ENCODE measurements at regions not wholly inside any gene's neighbourhood (a gene's known extent, or its start where the extent isn't known, plus 50 kb on each side); places are given as distances from the start of the nearest gene placed in this dataset.
A peak's percentile ranks its signal among the peaks of the same experiment; 100 is the strongest.

GRCh38 chr1:60893136-60893930 is 189.0 kb upstream of the NFIA start:
- no peak for DNase-seq
- H3K4me3 Mint-ChIP-seq, result no peak overlapping the region
- H3K4me3 ChIP-seq (ENCODE audit: low read length), result no peak overlapping the region
- peaks cover 2% of the 10 kb centered on the region for H3K27me3 Mint-ChIP-seq (ENCODE audit: insufficient read depth)
- H3K9me3 ChIP-seq (ENCODE audit: control insufficient read depth, low read length), result no peaks in the 10 kb centered on the region
- H3K4me1 ChIP-seq (ENCODE audit: control insufficient read depth, insufficient read depth, low read length), result peaks cover 4% of the 10 kb centered on the region
- H3K36me3 ChIP-seq (ENCODE audit: control insufficient read depth, insufficient read depth, low read length), result no peaks in the 10 kb centered on the region
- peaks cover 48% of the 10 kb centered on the region for H3K4me1 Mint-ChIP-seq
- WGBS, 2 experiments (ENCODE audit: insufficient coverage in 1 of 2, insufficient read length in 1 of 2), result 67 to 70% methylated on average over 1 to 11 of the region's 11 CpGs
- no peak for TF ChIP-seq CTCF (conservative IDR thresholded peaks at IDR 0.05)
- no peak overlapping the region for H3K9ac ChIP-seq (ENCODE audit: extremely low read depth, low read length, poor library complexity, severe bottlenecking)
- H3K36me3 Mint-ChIP-seq (ENCODE audit: low read depth), result no peaks in the 10 kb centered on the region
- H3K27me3 ChIP-seq (ENCODE audit: control insufficient read depth, insufficient read depth, low read length, poor library complexity, severe bottlenecking), result peaks cover 10% of the 10 kb centered on the region
- H3K27ac ChIP-seq (ENCODE audit: low read depth, low read length), result peak overlapping the region; percentile 78
- no peak overlapping the region for H3K27ac Mint-ChIP-seq
- no peaks in the 10 kb centered on the region for H3K9me3 Mint-ChIP-seq

GRCh38 chr1:60891765-60892164 is 190.6 kb upstream of the NFIA start:
- H3K4me3 Mint-ChIP-seq, result no peak overlapping the region
- H3K36me3 ChIP-seq (ENCODE audit: control insufficient read depth, insufficient read depth, low read length), result no peaks in the 10 kb centered on the region
- H3K9me3 Mint-ChIP-seq, result no peaks in the 10 kb centered on the region
- peaks cover 57% of the 10 kb centered on the region for H3K4me1 Mint-ChIP-seq
- DNase-seq, result no peak
- H3K9me3 ChIP-seq (ENCODE audit: control insufficient read depth, low read length), result no peaks in the 10 kb centered on the region
- no peak overlapping the region for H3K9ac ChIP-seq (ENCODE audit: extremely low read depth, low read length, poor library complexity, severe bottlenecking)
- H3K36me3 Mint-ChIP-seq (ENCODE audit: low read depth), result no peaks in the 10 kb centered on the region
- no peaks in the 10 kb centered on the region for H3K27me3 ChIP-seq (ENCODE audit: control insufficient read depth, insufficient read depth, low read length, poor library complexity, severe bottlenecking)
- TF ChIP-seq CTCF (conservative IDR thresholded peaks at IDR 0.05), result no peak
- H3K4me3 ChIP-seq (ENCODE audit: low read length), result no peak overlapping the region
- no peak overlapping the region for H3K27ac Mint-ChIP-seq
- H3K4me1 ChIP-seq (ENCODE audit: control insufficient read depth, insufficient read depth, low read length), result peaks cover 4% of the 10 kb centered on the region
- H3K27me3 Mint-ChIP-seq (ENCODE audit: insufficient read depth), result no peaks in the 10 kb centered on the region
- no peak overlapping the region for H3K27ac ChIP-seq (ENCODE audit: low read depth, low read length)
- 86 to 90% methylated on average over 1 to 3 of the region's 3 CpGs for WGBS, 2 experiments (ENCODE audit: insufficient coverage in 1 of 2, insufficient read length in 1 of 2)

- Histone ChIP-seq H3K9ac (ENCODE audit: extremely low read depth, low read length, poor library complexity, severe bottlenecking) (no peak overlapping the region), H3K4me3 (ENCODE audit: low read length) (no peak overlapping the region), H3K4me1 (ENCODE audit: control insufficient read depth, insufficient read depth, low read length) (peaks cover 4% of the 10 kb centered on the region), H3K36me3 (ENCODE audit: control insufficient read depth, insufficient read depth, low read length) (no peaks in the 10 kb centered on the region), H3K27me3 (ENCODE audit: control insufficient read depth, insufficient read depth, low read length, poor library complexity, severe bottlenecking) (no peaks in the 10 kb centered on the region), H3K9me3 (ENCODE audit: control insufficient read depth, low read length) (no peaks in the 10 kb centered on the region), H3K27ac (ENCODE audit: low read depth, low read length) (no peak overlapping the region)
- no peaks in the 10 kb centered on the region for H3K27me3 Mint-ChIP-seq (ENCODE audit: insufficient read depth)
- H3K9me3 Mint-ChIP-seq, result no peaks in the 10 kb centered on the region
- DNase-seq, result no peak
- 86 to 93% methylated on average over 3 to 5 of the region's 6 CpGs for WGBS, 2 experiments (ENCODE audit: insufficient coverage in 1 of 2, insufficient read length in 1 of 2)
- no peak overlapping the region for H3K27ac Mint-ChIP-seq
- H3K4me3 Mint-ChIP-seq, result no peak overlapping the region
- H3K36me3 Mint-ChIP-seq (ENCODE audit: low read depth), result no peaks in the 10 kb centered on the region
- H3K4me1 Mint-ChIP-seq, result peaks cover 61% of the 10 kb centered on the region
- TF ChIP-seq CTCF (conservative IDR thresholded peaks at IDR 0.05), result no peak
Observed at GRCh38 chr1:60891281-60891680, 191.1 kb upstream of the NFIA start.
